ENCODE measurements at regions not wholly inside any gene's neighbourhood (a gene's known extent, or its start where the extent isn't known, plus 50 kb on each side); places are given as distances from the start of the nearest gene placed in this dataset.
"Not testable (repeated sequence)": the region's sequence is repeated elsewhere in the genome, so short reads cannot be mapped to it uniquely, and the experiment has no call there.

GRCh38 chr18:55737781-55738468 lies 149.9 kb upstream of the TCF4 start:
- ATAC-seq (no peak), DNase-seq (no peak)

- DNase-seq: no peak
- no peak for ATAC-seq
These were observed 149.3 kb upstream of the TCF4 start for GRCh38 chr18:55737266-55737665.

- DNase-seq (no peak), ATAC-seq (no peak)
These were observed 148.0 kb upstream of the TCF4 start for GRCh38 chr18:55735969-55736368.

- ATAC-seq (no peak), DNase-seq (no peak)
These were observed 147.3 kb upstream of the TCF4 start for GRCh38 chr18:55735199-55735855.

GRCh38 chr18:55732227-55733106 lies 144.5 kb upstream of the TCF4 start:
- DNase-seq (no peak), ATAC-seq (no peak)

- DNase-seq: no peak
These were observed 143.6 kb upstream of the TCF4 start for GRCh38 chr18:55731594-55732042.

GRCh38 chr18:55721006-55721405 lies 133.0 kb upstream of the TCF4 start:
- ATAC-seq, DNase-seq: not testable (repeated sequence)

More at GRCh38 chr18:55731594-55732042, 143.6 kb upstream of the TCF4 start:
- no peak for ATAC-seq

GRCh38 chr18:55713707-55714106 lies 125.7 kb upstream of the TCF4 start:
- no peak for DNase-seq

GRCh38 chr18:55706898-55707297 lies 118.9 kb upstream of the TCF4 start:
- DNase-seq (no peak), ATAC-seq (no peak)

More at GRCh38 chr18:55713707-55714106, 125.7 kb upstream of the TCF4 start:
- ATAC-seq: no peak

- DNase-seq (no peak), ATAC-seq (no peak)
These were observed 111.3 kb upstream of the TCF4 start for GRCh38 chr18:55699233-55699765.

- ATAC-seq: no peak
- DNase-seq: no peak
These were observed 108.8 kb upstream of the TCF4 start for GRCh38 chr18:55696811-55697210.

- DNase-seq: no peak
These were observed 107.1 kb upstream of the TCF4 start for GRCh38 chr18:55695091-55695490.

GRCh38 chr18:55694291-55694690 lies 106.3 kb upstream of the TCF4 start:
- DNase-seq (no peak), ATAC-seq (no peak)

More at GRCh38 chr18:55695091-55695490, 107.1 kb upstream of the TCF4 start:
- ATAC-seq: no peak

- DNase-seq: no peak
- ATAC-seq: no peak
These were observed 100.0 kb upstream of the TCF4 start for GRCh38 chr18:55688030-55688429.

GRCh38 chr18:55687106-55687505 lies 99.1 kb upstream of the TCF4 start:
- ATAC-seq (no peak), DNase-seq (no peak)

GRCh38 chr18:55685638-55686037 lies 97.6 kb upstream of the TCF4 start:
- DNase-seq (no peak), ATAC-seq (no peak)

GRCh38 chr18:55672574-55673361 lies 84.8 kb upstream of the TCF4 start:
- DNase-seq (no peak), ATAC-seq (no peak)

GRCh38 chr18:55665506-55665905 lies 77.5 kb upstream of the TCF4 start:
- no peak for DNase-seq
- no peak for ATAC-seq

- not testable (repeated sequence) for DNase-seq, ATAC-seq
These were observed 76.9 kb upstream of the TCF4 start for GRCh38 chr18:55664758-55665400.

- ATAC-seq (no peak), DNase-seq (no peak)
These were observed 75.9 kb upstream of the TCF4 start for GRCh38 chr18:55663891-55664290.

GRCh38 chr18:55658598-55658997 lies 70.6 kb upstream of the TCF4 start:
- DNase-seq (no peak), ATAC-seq (no peak)

Data from stimulated activated naive CD8-positive, alpha-beta T cell treated with anti-CD3 and anti-CD28 coated beads, Interleukin-15, Interleukin-2, amounts not matched to agents 100 U/mL and 50 U/mL, for 24 hours (primary cell).